Hepatocyte (in vitro differentiated cells): ENCODE measurements at regions not wholly inside any gene's neighbourhood (a gene's known extent, or its start where the extent isn't known, plus 50 kb on each side); places are given as distances from the start of the nearest gene placed in this dataset.

ENCODE experiments used
- DNase-seq: peaks from one replicate; pipeline ENCODE4 v3.0.0-alpha.2; 2016; ENCODE audit warnings: low spot score
- H2AFZ ChIP-seq: fragments of 200-600 bp; sonication (generic); 2 replicates; pipeline ENCODE4 v1.6.0; 2016; ENCODE audit warnings: antibody characterized with exemption, mild to moderate bottlenecking
- H3K27ac ChIP-seq: fragments of 200-600 bp; sonication (generic); 2 replicates; pipeline ENCODE4 v1.5.1; 2016; ENCODE audit warnings: mild to moderate bottlenecking
- H3K27me3 ChIP-seq: fragments of 200-600 bp; sonication (generic); 2 replicates; pipeline ENCODE4 v1.6.1; 2016
- H3K36me3 ChIP-seq: fragments of 200-600 bp; sonication (generic); replicated peaks from 2 replicates; pipeline ENCODE4 v1.5.1; 2016; ENCODE audit warnings: low read depth; ENCODE audit not compliant: insufficient read depth
- H3K4me1 ChIP-seq: fragments of 200-600 bp; sonication (generic); 2 replicates; pipeline ENCODE4 v1.5.1; 2016; ENCODE audit warnings: mild to moderate bottlenecking, moderate library complexity; ENCODE audit not compliant: insufficient read depth
- H3K4me2 ChIP-seq: fragments of 200-600 bp; sonication (generic); 2 replicates; pipeline ENCODE4 v1.6.0; 2016
- H3K4me3 ChIP-seq: fragments of 200-600 bp; sonication (generic); 2 replicates; pipeline ENCODE4 v1.5.1; 2016; ENCODE audit warnings: mild to moderate bottlenecking
- H3K79me2 ChIP-seq: fragments of 200-600 bp; sonication (generic); 2 replicates; pipeline ENCODE4 v1.6.0; 2017; ENCODE audit warnings: mild to moderate bottlenecking
- H3K9me2 ChIP-seq: fragments of 200-600 bp; sonication (generic); replicated peaks from 2 replicates; pipeline ENCODE4 v1.6.0; 2017; ENCODE audit warnings: mild to moderate bottlenecking; ENCODE audit not compliant: insufficient read depth
- H3K9me3 ChIP-seq: fragments of 200-600 bp; sonication (generic); 2 replicates; pipeline ENCODE4 v1.5.1; 2016; ENCODE audit warnings: low read depth, mild to moderate bottlenecking
- H4K20me1 ChIP-seq: fragments of 200-600 bp; sonication (generic); 2 replicates; pipeline ENCODE4 v1.6.0; 2016; ENCODE audit warnings: mild to moderate bottlenecking; ENCODE audit not compliant: insufficient read depth, poor library complexity, severe bottlenecking
- CTCF ChIP-seq: fragments of 200-600 bp; sonication (generic); IDR thresholded peaks from 2 replicates; pipeline ENCODE4 v1.5.1; 2016; ENCODE audit warnings: antibody characterized with exemption, mild to moderate bottlenecking; ENCODE audit not compliant: poor library complexity
- EZH2 ChIP-seq: fragments of 200-600 bp; sonication (generic); IDR thresholded peaks from 2 replicates; pipeline ENCODE4 v1.6.1; 2016; ENCODE audit warnings: antibody characterized with exemption, mild to moderate bottlenecking, borderline replicate concordance
- EZH2phosphoT487 ChIP-seq: fragments of 200-600 bp; sonication (generic); IDR thresholded peaks from one replicate; pipeline ENCODE4 v1.6.1; 2018; ENCODE audit warnings: antibody characterized with exemption, mild to moderate bottlenecking, low read depth, moderate library complexity; ENCODE audit not compliant: unreplicated experiment, severe bottlenecking
- WGBS: methylation state at CpG from one replicate; pipeline ENCODE4 v1.1.6; 2016; ENCODE audit warnings: low lambda C conversion rate; ENCODE audit errors: missing lambda C conversion rate; 5-methylcytosine and 5-hydroxymethylcytosine counted together

DNA sequence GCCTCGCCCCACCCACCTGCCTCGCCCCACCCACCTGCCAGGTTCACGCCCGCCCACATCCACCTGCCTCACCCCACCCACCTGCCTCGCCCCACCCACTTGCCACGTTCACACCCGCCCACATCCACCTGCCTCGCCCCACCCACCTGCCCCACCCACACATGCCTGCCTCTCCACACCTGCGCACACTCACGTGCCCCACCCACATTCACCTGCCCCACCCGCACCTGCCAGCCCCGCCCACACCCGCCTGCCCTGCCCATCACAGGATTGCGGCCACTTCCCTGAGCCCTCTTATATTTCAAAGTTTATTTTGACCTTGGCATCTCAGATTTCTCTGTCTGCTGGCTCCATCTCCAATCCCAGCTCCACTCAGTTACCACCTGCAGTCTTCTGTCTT, 217.5 kb upstream of the SOX11 start:
- 90% methylated on average over 5 of the region's 14 CpGs for whole genome bisulfite sequencing
- Histone ChIP-seq H3K27ac (no peak overlapping the region), H3K9me3 (no peaks in the 10 kb centered on the region), H2AFZ (no peak overlapping the region), H3K9me2 (no peaks in the 10 kb centered on the region), H3K4me1 (peaks cover 3% of the 10 kb centered on the region), H3K4me3 (no peak overlapping the region), H3K36me3 (no peaks in the 10 kb centered on the region), H3K4me2 (no peak overlapping the region), H3K79me2 (no peaks in the 10 kb centered on the region), H4K20me1 (no peaks in the 10 kb centered on the region), H3K27me3 (no peaks in the 10 kb centered on the region)
- DNase-seq = no peak
- TF ChIP-seq CTCF (no peak), EZH2 (no peak), EZH2phosphoT487 (no peak)

DNA sequence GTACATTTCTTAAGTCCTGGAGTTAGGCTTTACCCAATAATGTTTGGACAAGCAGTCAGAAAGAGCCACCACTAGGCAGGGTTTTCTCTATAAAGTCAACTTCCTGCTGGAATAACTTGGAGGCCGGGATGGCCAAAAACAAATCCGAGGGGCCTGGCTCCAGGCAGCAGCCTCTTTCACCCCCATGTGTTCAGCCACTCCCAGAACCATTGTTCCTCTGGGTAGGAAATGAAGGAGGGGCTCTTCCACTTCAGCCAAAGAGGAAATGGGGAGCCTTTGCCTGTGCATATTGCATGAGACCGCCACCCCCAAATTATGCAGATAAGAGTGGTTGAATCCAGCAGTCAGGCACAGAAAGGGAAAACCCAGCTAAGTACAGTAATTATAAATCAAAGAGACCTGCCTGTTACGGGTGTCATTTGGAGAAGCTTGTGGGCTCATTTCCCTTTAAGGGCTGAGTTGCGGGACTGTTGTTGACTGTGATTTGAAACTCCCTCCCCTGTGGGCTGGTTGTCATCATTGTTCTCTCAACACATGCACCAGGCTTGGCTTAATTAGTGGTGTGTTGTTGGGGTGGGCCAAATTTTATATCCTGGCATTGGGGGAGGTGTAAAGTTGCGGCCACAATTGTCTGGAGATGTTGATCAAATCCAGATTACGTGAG, 212.8 kb upstream of the SOX11 start:
- 50% methylated on average over 7 of the region's 7 CpGs for WGBS
- H3K4me2 ChIP-seq = no peak overlapping the region

GRCh38 chr2:5482929-5483331, 209.3 kb upstream of the SOX11 start:
- DNase-seq = peak; percentile 34
- Histone ChIP-seq H3K4me2 (peak overlapping the region; percentile 18), H3K4me1 (no peaks in the 10 kb centered on the region), H3K79me2 (no peaks in the 10 kb centered on the region), H4K20me1 (no peaks in the 10 kb centered on the region), H3K9me2 (no peaks in the 10 kb centered on the region), H3K9me3 (no peaks in the 10 kb centered on the region), H3K27ac (peak overlapping the region; percentile 33), H3K4me3 (no peak overlapping the region), H3K36me3 (no peaks in the 10 kb centered on the region), H2AFZ (no peak overlapping the region), H3K27me3 (no peaks in the 10 kb centered on the region)
- TF ChIP-seq EZH2phosphoT487 (no peak), EZH2 (no peak), CTCF (no peak)
- WGBS = 17% methylated on average over 6 of the region's 6 CpGs

More for the DNA sequence above, 212.8 kb upstream of the SOX11 start:
- DNase-seq = no peak
- Histone ChIP-seq H3K9me3 (no peaks in the 10 kb centered on the region), H4K20me1 (no peaks in the 10 kb centered on the region), H3K36me3 (no peaks in the 10 kb centered on the region), H3K27ac (no peak overlapping the region), H3K4me1 (no peaks in the 10 kb centered on the region), H3K27me3 (no peaks in the 10 kb centered on the region), H3K9me2 (no peaks in the 10 kb centered on the region), H2AFZ (no peak overlapping the region), H3K79me2 (no peaks in the 10 kb centered on the region), H3K4me3 (no peak overlapping the region)
- TF ChIP-seq EZH2 (no peak), EZH2phosphoT487 (no peak), CTCF (no peak)

GRCh38 chr2:5484868-5485267, 207.3 kb upstream of the SOX11 start:
- Histone ChIP-seq H3K79me2 (no peaks in the 10 kb centered on the region), H3K36me3 (no peaks in the 10 kb centered on the region), H3K27ac (no peak overlapping the region), H3K27me3 (no peaks in the 10 kb centered on the region), H3K9me2 (no peaks in the 10 kb centered on the region), H2AFZ (no peak overlapping the region), H4K20me1 (no peaks in the 10 kb centered on the region), H3K4me1 (no peaks in the 10 kb centered on the region), H3K4me2 (no peak overlapping the region), H3K9me3 (no peaks in the 10 kb centered on the region), H3K4me3 (no peak overlapping the region)
- DNase-seq = no peak
- no peak for TF ChIP-seq EZH2
- TF ChIP-seq EZH2phosphoT487 = no peak
- TF ChIP-seq CTCF = no peak
- WGBS = 92% methylated on average over 4 of the region's 4 CpGs
